DOHH2 (cell line): ENCODE measurements at regions not wholly inside any gene's neighbourhood (a gene's known extent, or its start where the extent isn't known, plus 50 kb on each side); places are given as distances from the start of the nearest gene placed in this dataset.

Source experiments
- H3F3A ChIP-seq: fragments of 200-600 bp; sonication (generic), shearing (Covaris generic); 2 replicates; pipeline ENCODE4 v1.6.0; 2016; ENCODE audit warnings: antibody characterized with exemption, mild to moderate bottlenecking; ENCODE audit not compliant: control insufficient read depth, insufficient read depth
- H3K27ac ChIP-seq: fragments of 200-600 bp; sonication (generic); 2 replicates; pipeline ENCODE4 v1.5.1; 2014; ENCODE audit warnings: low read depth, mild to moderate bottlenecking, low read length, moderate library complexity
- H3K27me3 ChIP-seq: fragments of 200-600 bp; sonication (generic); 2 replicates; pipeline ENCODE4 v1.6.1; 2014; ENCODE audit warnings: mild to moderate bottlenecking, low read length, mixed read lengths; ENCODE audit not compliant: control insufficient read depth
- H3K36me3 ChIP-seq: fragments of 200-600 bp; sonication (generic); 2 replicates; pipeline ENCODE4 v1.6.1; 2014; ENCODE audit warnings: mild to moderate bottlenecking, low read length, moderate library complexity, mixed read lengths; ENCODE audit not compliant: control insufficient read depth
- H3K4me1 ChIP-seq: fragments of 200-600 bp; sonication (generic); 2 replicates; pipeline ENCODE4 v1.6.1; 2014; ENCODE audit warnings: mild to moderate bottlenecking, low read length, mixed read lengths; ENCODE audit not compliant: control insufficient read depth
- H3K4me2 ChIP-seq: fragments of 200-600 bp; sonication (generic); 2 replicates; pipeline ENCODE4 v1.6.0; 2014; ENCODE audit warnings: mild to moderate bottlenecking, low read length, moderate library complexity
- H3K4me3 ChIP-seq: fragments of 200-600 bp; sonication (generic); 2 replicates; pipeline ENCODE4 v1.5.1; 2014; ENCODE audit warnings: mild to moderate bottlenecking, low read length, mixed read lengths
- H3K79me2 ChIP-seq: fragments of 200-600 bp; sonication (generic); 2 replicates; pipeline ENCODE4 v1.6.1; 2014; ENCODE audit warnings: mild to moderate bottlenecking, low read length, mixed read lengths; ENCODE audit not compliant: control insufficient read depth
- H3K9me2 ChIP-seq: fragments of 200-600 bp; sonication (generic); replicated peaks from 2 replicates; pipeline ENCODE4 v1.6.1; 2014; ENCODE audit warnings: mild to moderate bottlenecking, low read length, mixed read lengths; ENCODE audit not compliant: control insufficient read depth
- H3K9me3 ChIP-seq: fragments of 200-600 bp; sonication (generic); 2 replicates; pipeline ENCODE4 v1.6.1; 2014; ENCODE audit warnings: antibody characterized with exemption, low read length, mixed read lengths; ENCODE audit not compliant: control insufficient read depth, insufficient read depth
- H4K20me1 ChIP-seq: fragments of 200-600 bp; sonication (generic); 2 replicates; pipeline ENCODE4 v1.6.0; 2014; ENCODE audit warnings: low read depth, mild to moderate bottlenecking, antibody characterized with exemption, low read length, moderate library complexity; ENCODE audit not compliant: control insufficient read depth, insufficient read depth
- EZH2phosphoT487 ChIP-seq: fragments of 200-600 bp; sonication (generic); IDR thresholded peaks from 2 replicates; pipeline ENCODE4 v1.6.1; 2017; ENCODE audit warnings: borderline replicate concordance, mild to moderate bottlenecking, antibody characterized with exemption, low read length, moderate library complexity, mixed read lengths
- TF ChIP-seq, protein P1 (sequence below): fragments of 200-600 bp; sonication (generic); IDR thresholded peaks from one replicate; pipeline ENCODE4 v1.5.1; 2014; ENCODE audit warnings: antibody characterized with exemption, mild to moderate bottlenecking, low read depth, low read length; ENCODE audit not compliant: poor library complexity, severe bottlenecking

DNA sequence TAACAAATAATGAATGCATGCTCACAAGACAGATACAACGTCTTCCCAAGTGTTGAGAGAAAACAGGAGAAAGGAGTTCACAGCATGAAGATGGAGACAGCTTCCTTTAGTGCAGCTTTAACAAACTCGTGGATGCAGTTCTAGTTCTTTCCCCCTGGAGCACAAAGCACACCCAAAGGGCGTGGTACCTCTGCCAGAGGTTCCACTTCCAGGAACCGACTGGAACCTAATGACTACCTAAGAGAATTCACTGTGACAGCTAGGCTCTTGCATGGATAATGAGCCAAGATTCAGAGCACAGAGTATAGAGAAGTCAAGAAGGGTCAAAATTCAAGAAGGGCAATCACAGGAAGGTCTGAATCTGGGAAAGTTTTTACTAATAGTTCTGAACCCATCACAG is 673.2 kb downstream of the XPNPEP1 start:
- TF ChIP-seq, protein P1, sequence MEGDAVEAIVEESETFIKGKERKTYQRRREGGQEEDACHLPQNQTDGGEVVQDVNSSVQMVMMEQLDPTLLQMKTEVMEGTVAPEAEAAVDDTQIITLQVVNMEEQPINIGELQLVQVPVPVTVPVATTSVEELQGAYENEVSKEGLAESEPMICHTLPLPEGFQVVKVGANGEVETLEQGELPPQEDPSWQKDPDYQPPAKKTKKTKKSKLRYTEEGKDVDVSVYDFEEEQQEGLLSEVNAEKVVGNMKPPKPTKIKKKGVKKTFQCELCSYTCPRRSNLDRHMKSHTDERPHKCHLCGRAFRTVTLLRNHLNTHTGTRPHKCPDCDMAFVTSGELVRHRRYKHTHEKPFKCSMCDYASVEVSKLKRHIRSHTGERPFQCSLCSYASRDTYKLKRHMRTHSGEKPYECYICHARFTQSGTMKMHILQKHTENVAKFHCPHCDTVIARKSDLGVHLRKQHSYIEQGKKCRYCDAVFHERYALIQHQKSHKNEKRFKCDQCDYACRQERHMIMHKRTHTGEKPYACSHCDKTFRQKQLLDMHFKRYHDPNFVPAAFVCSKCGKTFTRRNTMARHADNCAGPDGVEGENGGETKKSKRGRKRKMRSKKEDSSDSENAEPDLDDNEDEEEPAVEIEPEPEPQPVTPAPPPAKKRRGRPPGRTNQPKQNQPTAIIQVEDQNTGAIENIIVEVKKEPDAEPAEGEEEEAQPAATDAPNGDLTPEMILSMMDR = no peak
- Histone ChIP-seq H3K4me2 (no peak overlapping the region), H3K4me1 (no peaks in the 10 kb centered on the region), H3K9me2 (no peaks in the 10 kb centered on the region), H3K4me3 (no peak overlapping the region), H3K36me3 (no peaks in the 10 kb centered on the region), H4K20me1 (no peaks in the 10 kb centered on the region), H3K27ac (no peak overlapping the region), H3K79me2 (no peaks in the 10 kb centered on the region), H3F3A (no peaks in the 10 kb centered on the region), H3K9me3 (no peaks in the 10 kb centered on the region), H3K27me3 (no peaks in the 10 kb centered on the region)

DNA sequence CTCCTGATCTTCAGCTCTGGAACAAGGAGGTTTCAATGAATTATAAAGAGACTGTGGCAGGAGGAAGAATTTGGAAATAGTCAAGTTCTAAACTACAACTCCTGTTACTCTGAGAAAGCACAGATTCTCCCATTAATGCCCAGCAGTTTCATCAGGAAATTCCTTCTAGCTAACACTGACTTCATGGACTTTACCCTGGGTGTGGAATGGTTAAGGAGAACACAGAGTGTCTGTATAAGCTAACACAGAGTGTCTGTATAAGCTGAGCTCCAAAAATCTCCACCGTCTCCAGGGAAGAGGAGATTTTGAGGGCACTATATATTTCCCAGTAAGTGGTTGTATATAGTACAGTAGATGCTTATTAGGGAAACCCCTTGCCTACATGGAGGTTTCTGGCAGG is 675.5 kb downstream of the XPNPEP1 start:
- no peaks in the 10 kb centered on the region for H4K20me1 ChIP-seq
- H3K4me1 ChIP-seq = no peaks in the 10 kb centered on the region
- no peaks in the 10 kb centered on the region for H3K27me3 ChIP-seq
- TF ChIP-seq, protein P1 = no peak
- no peak for TF ChIP-seq EZH2phosphoT487
- H3K4me2 ChIP-seq = no peak overlapping the region
- H3K36me3 ChIP-seq = no peaks in the 10 kb centered on the region
- no peaks in the 10 kb centered on the region for H3K9me2 ChIP-seq
- H3K27ac ChIP-seq = no peak overlapping the region
- H3K79me2 ChIP-seq = no peaks in the 10 kb centered on the region
- H3K9me3 ChIP-seq = no peaks in the 10 kb centered on the region
- no peaks in the 10 kb centered on the region for H3F3A ChIP-seq
- no peak overlapping the region for H3K4me3 ChIP-seq

DNA sequence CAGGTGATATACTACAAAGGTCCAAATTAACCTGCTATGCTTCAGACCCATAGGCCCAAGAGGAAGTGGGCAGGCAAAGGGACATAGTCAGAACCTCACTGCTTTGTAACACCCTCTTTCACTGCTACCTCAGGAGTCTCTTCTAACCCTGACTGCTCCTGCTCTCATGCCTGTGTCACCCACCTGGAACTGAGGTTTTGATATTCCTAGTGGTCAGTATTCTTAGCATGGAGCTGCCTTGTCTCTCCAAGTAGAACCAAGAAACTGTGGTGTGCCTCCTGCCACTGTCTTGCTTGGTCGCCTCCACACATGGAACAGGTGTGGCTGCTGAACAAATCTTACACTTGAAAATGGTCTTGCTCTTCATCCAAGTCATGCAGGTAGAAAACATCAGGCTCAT is 677.5 kb downstream of the XPNPEP1 start:
- TF ChIP-seq, protein P1 = no peak
- TF ChIP-seq EZH2phosphoT487 = no peak
- no peaks in the 10 kb centered on the region for H3K9me2 ChIP-seq
- no peaks in the 10 kb centered on the region for H3K79me2 ChIP-seq
- H3K36me3 ChIP-seq = no peaks in the 10 kb centered on the region
- no peaks in the 10 kb centered on the region for H3K9me3 ChIP-seq
- no peak overlapping the region for H3K4me2 ChIP-seq
- no peak overlapping the region for H3K27ac ChIP-seq
- no peaks in the 10 kb centered on the region for H4K20me1 ChIP-seq
- no peaks in the 10 kb centered on the region for H3K4me1 ChIP-seq
- H3K4me3 ChIP-seq = no peak overlapping the region
- no peaks in the 10 kb centered on the region for H3K27me3 ChIP-seq
- no peaks in the 10 kb centered on the region for H3F3A ChIP-seq

DNA sequence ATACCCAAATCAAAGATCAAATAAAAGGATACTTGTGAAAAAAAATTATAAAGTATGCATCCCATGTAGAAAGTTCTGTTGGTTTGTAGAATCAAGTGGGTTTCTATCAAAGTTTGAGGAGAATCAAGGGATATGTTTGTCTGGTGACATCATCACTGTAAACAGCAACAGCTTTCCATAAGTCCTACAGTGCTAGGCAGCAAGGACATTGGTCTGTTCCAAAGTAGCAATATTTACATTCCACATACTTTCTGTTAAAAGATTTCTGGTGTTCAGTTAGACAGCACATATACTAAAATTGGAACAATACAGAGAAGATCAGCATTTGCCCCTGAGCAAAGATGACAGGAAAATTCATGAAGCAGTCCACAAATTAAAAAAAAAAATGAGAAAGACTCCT is 683.9 kb downstream of the XPNPEP1 start:
- Histone ChIP-seq H3K4me3 (no peak overlapping the region), H3K79me2 (no peaks in the 10 kb centered on the region), H3K4me1 (no peaks in the 10 kb centered on the region), H3K4me2 (no peak overlapping the region), H3K27ac (no peak overlapping the region), H4K20me1 (no peaks in the 10 kb centered on the region), H3F3A (no peaks in the 10 kb centered on the region), H3K36me3 (no peaks in the 10 kb centered on the region), H3K9me2 (no peaks in the 10 kb centered on the region), H3K9me3 (no peaks in the 10 kb centered on the region), H3K27me3 (no peaks in the 10 kb centered on the region)
- TF ChIP-seq, protein P1 = no peak
- no peak for TF ChIP-seq EZH2phosphoT487
